ENCODE measurements at regions not wholly inside any gene's neighbourhood (a gene's known extent, or its start where the extent isn't known, plus 50 kb on each side); places are given as distances from the start of the nearest gene placed in this dataset.

GRCh38 chrX:39904816-39905537 is 192.8 kb downstream of the BCOR start:
- TF ChIP-seq CTCF (IDR thresholded peaks at IDR 0.05) (no peak), POLR2A (IDR thresholded peaks at IDR 0.05) (no peak)

All from transverse colon (tissue), 3 donors.